NCI-H1092 treated with DMSO at 0.1 percent for 48 hours (cell line): ENCODE measurements at regions not wholly inside any gene's neighbourhood (a gene's known extent, or its start where the extent isn't known, plus 50 kb on each side); places are given as distances from the start of the nearest gene placed in this dataset.

Source experiments
- DNase-seq: peaks from one replicate; lab custom pipeline; 2025; lab: John Stamatoyannopoulos, UW

DNA sequence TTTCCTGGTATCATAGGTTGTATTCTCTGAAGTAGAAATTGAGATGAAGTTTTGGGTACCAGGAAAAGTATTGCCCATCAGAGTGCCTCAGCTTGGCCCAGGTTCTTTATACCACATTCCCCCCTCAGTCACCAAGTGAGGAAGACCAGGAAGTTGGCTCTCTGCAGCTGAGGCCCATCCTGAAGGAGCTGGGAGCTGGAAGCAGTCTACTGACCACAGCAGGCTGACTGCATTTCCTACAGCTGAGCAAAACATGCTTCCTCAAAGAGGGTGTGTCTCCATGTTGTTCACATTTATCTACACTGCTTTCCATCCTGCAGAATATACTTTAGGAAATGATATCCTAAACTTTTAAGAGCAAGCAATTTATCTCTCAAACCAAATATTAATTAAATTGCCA is 654.6 kb downstream of the ELAVL2 start:
- no peak for DNase-seq

DNA sequence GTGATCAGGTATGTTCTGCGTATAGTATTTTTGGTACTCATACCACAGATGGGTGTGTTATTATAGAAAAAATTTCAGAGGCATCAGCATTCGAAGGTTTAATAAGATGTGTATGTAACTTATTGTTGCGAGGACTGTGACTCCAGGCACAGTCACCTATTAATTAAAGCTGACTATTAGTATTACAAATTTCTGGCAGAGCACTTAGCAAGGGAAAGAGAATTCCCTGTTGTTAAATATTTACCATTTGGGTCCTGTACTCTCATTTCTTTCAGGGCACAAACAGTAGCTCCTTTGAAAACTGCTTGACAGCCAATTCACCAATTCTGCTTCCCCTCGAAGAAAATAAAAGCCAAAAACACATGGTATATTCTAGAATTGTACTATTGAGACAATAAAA is 653.8 kb downstream of the ELAVL2 start:
- DNase-seq = no peak

DNA sequence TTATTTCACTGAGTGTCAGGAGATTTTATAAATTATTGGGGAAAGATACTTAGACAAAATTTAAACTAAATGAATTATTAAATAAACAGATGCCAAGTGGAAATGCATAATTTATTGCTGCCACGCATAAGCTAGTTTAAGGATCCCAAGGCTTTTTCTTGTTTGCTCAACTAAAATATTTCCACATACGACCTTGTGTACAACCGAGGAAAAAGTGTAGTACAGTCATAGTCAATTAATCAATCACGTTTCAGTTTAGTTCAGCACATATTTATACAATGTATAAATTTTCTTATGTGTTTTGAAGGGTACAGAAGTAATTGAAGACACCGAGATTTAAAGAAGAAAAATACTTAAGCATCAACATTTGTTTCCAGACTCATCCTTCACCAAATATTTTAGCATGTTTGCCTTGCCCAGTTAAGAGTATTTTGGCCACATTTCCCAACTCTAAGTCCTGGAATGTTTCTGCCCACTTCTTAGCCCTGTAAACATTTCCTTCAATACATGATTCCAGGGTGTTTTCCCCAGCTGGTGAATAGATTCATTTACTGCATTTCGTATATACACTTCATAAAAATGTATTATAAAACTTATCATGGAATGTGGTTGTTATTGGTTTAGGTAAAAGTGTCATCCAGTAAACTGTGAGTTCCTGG is 652.9 kb downstream of the ELAVL2 start:
- DNase-seq = no peak

DNA sequence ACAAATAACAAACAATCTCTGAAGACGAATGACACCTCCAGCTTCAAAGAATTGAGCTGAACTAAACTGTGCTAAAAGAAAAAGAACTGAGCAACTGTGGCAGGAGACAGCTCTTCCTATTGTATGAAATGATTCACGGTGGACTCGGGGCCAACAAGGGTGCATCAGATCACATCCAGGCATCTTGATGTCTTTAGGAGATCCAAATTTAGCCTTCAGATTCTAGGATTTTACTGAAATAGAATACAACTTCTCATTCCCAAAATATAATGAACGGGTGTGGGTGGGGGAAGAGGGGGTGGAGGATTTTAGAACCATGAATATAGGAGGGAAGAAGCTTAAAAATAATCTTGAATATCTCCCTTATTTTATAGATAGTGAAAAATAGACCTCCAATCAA is 631.8 kb downstream of the ELAVL2 start:
- DNase-seq = no peak

DNA sequence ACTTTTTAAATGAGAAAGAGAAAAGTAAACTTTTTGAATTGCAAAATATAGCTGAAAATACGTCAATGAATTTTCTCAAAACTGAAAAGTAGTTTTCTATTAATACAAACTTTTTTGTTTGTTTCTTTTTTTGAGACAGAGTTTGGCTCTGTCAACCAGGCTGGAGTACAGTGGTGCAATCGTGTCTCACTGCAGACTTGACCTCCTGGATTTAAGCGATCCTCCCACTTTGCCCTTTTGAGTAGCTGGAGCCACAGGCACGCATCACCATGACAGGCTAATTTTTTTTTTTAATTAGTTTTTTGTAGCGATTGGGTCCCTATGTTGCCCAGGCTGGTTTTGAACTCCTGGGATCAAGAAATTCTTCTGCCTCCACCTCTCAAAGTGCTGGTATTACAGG is 610.4 kb downstream of the ELAVL2 start:
- no peak for DNase-seq

DNA sequence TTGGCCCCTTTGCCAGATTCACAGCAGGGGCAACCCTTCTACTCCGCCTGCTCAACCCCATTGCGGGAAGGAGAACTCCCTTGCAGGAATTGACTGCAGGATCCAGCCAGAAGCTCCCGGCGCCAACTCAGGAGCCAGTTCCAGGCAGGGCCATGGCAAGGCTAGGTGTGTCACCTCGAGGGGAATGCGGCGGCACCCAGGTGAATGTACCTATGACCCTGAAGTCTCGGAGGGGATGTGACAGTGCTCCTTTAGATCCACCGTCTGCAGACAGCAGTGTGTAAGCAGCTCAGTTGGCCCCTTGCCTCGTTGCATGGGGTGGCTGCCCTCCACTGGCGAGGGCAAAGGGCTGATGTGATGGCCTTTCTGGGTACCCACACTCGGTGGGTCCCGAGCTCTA is 606.6 kb downstream of the ELAVL2 start:
- no peak for DNase-seq

DNA sequence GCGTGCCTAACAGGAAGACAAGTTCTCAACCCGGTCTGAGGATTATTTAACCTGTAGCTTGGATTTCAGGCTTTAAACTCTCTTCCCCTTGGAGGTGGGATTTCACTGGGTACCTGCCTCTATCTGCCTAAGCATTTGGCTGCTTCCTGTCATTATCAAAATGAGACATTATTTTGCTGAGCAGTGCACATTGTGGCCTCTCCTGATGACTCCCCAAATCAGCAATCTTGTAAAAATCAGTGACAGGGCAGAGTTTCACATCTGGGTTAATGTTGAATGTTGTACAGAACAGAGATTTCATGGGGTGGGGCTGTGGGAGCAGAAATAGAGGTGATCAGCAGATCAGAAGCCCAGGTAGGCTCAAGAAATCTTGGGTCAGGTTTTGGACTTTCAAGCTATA is 605.9 kb downstream of the ELAVL2 start:
- DNase-seq = no peak

DNA sequence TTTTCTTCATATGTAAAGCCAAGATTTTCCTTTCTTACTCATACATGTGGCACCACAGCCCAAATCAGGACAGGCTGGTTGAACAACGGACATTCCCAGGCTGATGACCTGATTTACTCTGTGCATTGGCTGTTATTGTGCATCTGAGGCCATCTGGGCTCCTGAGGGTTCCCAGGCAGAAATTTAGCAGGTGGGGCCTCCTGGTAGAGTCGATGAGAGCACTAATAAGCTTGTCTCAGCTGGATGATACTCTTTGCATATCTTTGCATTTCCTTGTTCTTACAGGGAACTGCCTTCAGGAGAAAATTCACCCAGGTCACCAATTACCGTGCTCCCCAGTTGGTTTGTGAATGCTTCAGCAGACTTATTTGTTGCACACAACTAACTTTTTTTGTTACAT is 605.1 kb downstream of the ELAVL2 start:
- DNase-seq = no peak

DNA sequence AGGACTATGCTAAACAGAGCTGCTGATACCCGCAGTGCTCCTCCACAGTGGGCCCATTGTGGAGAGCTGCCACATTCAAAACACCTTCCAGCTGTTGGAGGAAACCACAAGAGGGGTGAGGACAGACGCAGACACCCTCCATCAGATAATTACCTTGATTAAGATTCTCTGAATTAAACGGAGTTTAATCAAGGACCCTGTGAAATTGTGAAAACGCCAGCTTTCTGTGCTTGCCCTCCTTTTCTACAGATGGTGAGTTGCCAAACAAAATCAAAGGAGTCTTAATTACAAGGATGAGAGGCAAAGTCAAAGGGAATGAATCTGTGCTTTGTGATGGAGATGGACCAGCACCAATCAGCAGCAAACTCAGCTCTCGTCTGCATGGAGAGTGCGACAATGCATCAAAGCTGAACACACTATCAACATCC is 596.1 kb downstream of the ELAVL2 start:
- DNase-seq = no peak

DNA sequence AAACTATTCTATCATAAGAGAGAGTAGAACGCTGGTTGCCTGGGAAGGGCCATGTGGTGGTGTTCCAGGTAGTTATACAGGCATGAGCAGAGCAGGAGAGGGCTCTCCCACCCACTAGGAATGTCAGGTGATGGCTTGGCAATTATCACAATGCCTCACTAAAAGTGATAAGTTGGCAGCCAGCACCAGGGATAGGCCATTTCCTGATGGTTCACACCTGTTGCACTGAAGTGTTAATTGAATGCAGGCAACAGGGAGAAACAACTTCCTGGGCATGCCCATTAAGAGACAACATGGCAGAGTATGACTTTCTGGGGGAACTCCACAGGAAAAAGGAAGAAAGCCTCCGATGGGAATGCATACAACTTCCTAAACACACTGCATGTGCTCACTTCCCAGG is 593.2 kb downstream of the ELAVL2 start:
- no peak for DNase-seq

DNA sequence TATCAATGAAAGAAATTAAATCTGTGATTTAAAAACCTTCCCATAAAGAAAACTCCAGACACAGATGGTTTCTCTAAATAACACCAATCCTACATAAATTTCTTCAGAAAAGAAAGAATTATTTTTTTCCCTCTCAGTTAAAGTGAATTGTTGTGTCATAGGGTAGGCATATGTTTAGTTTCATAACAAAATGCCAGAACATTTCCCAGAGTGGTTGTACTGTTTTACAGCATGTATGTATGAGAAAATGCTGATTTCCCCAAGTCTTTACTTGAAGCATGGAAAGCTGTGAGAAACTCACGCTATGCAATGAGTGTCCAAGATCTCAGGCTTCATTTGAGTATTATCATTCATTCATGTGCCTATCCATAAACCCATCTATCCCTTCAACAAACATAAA is 582.5 kb downstream of the ELAVL2 start:
- no peak for DNase-seq

DNA sequence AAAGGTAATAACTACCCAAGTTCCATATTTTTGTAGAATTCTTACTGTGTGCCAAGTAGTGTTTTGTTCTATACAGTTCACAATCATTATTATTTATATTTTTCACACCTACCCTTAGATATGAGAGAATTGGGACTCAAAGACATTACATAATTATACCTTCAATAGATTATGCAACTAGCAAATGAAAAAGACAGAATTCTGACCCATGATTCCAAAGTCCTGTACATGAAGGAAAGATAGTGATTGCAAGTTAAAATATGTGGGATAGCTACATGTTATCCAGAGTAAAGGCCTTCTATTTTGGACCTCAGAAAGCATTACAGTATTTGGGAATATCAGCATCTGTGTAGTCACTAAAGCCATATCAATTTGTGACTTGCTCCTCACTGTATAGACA is 581.0 kb downstream of the ELAVL2 start:
- no peak for DNase-seq

DNA sequence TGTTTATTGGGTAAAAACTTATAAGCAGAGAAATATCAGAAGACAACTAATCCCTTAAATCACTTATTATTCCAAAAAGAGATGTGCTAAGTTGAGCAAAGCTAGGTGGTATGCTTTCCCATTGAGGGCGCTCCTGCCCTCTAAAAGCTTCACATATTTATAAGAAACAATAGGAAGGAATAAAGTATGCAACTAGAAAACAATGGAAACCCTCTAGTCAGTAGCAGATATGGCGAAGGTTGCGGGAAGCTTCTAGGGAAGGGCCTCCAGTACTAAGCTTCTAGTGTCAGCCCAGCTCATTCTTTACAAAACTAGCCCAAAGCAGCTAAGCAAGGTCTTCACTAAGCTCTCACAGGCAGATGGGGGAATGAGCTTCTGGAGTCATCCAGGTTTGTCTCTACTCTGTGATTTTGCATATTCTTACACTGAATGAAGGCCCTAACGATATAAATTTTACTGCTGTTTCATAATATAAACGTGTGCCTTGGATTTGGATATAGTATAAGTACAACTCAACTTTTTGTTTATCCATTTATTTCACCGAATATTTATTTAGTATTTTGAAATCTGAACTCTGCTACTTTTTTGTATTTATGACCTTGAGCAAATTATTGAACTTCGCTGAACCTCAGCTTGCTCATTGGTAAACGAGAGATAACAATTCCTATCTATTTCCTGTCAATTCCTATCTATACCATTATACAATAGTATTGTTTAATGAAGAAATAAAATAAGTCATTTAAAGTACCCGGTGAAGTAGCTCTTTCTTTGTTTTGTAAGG is 571.4 kb downstream of the ELAVL2 start:
- DNase-seq = no peak

DNA sequence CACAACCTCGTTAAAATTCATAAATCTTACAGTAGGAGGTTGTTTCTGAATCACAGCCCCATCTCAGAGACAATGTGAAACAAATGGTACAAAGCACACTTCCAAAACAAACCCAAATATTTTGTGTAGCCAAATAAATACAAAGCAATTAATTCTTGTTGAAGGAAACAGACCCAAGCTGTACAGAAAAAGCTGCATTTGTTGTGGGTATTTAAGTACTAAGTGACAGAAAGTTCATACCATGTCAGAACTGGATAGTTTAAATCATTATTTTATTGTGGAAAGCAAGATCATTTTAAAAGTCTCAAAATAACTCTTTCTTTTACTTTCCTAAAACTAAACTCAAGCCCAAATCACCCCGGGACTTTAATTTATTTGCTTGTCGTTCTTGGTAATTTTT is 570.7 kb downstream of the ELAVL2 start:
- DNase-seq = no peak

DNA sequence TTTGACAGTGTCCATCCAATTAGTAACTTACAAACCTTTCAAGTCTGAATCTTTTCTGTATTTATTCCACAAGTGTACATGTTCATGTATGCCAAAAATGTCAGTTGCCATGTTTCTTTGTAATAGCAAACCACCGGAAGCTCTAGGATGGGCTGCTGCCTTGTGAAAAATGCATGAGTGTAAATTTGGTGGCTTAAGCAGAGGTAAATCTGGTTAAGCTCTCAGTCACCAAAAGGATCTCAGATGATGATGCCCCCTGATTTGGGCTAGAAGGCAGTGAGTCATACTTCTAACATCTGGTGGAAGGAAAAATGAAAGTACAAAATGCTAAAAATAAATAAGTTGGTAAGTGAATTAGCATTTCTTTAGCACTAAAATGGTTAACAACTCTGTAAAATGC is 567.5 kb downstream of the ELAVL2 start:
- DNase-seq = no peak

DNA sequence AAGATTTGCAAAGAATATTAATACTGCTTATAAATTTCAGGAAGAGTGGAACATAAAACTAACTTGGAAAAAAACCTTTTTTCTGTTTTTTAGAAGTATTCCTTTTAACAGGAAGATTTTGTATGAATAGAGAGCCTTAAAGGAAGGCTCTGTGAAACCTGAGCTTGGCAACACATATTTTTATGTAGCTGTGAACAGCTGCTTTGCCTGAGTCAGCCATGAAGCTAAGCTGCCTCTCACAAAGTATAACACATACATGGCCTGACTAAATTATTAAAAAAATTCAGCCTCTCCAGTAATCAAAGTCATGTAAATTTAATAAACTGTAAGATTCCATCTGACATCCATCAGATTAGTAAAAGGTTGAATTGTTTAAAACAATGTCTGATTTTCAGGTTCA is 547.5 kb downstream of the ELAVL2 start:
- DNase-seq = no peak

DNA sequence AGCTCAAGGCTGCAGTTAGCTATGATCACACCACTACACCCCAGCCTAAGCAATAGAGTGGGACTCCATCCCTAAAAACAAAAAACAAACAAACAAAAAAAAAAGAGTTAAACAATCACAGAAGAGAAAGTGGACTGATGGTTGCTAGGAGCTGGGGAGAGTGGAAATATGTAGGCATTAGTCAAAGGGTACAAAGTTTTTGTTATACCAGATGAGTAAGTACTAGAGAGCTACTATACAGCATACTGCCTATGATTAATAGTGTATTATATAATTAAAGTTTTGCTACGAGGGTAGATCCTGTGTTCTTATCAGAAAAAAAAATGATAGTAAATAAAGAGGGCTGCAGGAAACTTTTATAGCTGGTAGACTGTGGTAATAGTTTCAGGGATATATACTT is 538.6 kb downstream of the ELAVL2 start:
- no peak for DNase-seq

DNA sequence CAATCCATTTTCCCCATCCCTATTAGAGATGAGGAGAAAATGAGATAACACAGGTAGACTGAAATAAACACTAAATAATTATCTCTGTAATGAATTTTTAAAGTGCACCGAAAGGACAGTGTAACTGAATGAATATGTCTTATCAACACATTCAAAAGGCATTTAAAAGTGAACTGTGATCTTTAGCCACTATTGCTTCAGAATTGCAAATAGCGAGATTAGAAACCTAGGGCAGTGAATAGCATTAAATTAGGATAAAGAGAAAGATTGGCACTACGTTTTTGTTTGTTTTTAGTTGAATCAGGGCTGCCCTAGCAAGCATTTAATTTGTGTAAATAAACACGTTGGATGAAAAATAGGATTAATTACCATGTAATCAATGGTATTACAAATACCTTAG is 537.5 kb downstream of the ELAVL2 start:
- no peak for DNase-seq

DNA sequence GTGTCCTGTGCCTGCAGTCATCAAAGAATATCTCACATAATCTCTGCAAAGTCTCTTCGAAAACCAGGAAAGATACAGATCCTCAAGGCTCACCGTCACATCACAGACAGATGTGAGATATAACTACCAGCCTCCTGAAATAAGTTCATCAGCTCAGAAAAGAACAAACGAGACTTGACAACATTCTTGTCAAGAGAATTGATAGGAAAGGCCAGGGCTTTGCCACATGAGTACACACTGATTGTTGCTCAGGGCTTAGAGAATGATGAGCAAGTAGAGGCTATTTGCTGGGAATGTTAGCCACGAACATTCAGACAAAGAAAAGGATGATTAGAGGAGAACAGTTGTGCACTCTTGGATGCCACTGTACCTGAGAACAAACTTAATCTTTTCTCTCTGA is 535.1 kb downstream of the ELAVL2 start:
- no peak for DNase-seq

DNA sequence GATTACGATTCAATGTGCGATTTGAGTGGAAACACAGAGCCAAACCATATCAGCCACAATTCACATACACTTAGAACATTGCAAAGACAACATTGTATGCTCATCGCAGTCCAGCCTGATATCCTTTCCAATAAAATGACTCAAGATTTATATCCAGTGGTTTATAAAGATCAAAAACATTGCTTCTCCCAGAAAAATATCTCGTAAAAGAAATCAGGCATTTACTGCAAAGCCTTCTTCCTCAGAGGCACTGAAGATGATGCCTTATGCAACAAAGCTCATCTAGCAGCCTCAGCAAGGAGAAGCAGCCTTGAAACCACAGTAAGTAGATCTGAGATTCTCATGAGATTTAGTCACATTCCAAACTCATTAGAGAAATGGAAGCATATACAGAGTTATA is 523.8 kb downstream of the ELAVL2 start:
- DNase-seq = no peak

DNA sequence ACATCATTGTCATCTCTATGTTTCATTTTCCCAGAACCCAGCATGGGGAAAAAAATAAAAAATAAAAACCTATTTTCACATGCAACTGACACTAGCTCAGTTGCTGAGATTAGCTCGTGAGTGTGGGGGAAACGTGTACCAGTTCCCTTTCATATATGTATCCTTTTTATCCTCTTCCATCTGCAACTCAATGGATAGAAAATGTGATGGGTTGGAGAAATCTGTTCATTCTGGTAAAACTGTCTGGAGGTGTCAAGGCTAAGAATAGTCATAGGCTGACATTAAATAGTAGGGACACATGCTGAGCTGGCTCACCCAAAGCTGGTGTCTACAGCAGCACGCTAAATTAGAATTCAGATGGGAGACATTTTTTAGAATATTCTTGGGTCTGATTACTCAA is 519.3 kb downstream of the ELAVL2 start:
- no peak for DNase-seq

DNA sequence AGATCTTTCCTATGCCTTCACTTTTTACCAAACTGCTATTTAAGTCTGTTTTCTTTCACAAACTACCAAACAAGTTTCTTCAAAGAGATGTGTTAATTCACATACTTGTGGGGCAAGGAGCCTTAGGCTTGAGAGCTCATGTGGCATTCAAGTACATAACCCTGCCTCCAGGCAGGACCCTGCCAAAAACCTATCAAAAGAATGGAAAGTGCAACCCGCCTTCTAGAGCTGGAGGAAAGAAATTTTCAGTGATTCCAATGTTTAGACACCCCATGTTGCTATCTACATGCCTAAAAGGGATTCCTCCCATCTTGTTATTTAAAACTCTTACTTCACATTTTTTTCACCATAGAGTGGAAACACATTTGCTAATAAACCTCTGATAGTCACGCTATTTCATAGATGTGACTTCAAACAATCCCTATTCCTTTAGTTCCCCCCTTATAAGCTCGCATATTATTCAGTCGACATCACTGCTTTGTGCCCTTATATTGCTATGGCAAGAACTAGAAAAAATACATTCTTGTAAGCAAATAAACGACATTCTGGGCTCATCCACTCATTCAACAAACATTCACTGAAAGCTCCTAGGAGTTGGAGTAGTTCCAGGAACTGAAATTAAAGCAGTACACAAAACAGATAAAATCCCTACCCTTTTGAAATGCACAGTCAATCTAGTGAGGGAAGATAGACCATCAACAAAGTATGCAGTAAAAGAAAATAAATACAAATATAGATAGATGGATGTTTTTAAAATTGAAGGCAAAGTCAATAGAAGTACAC is 518.1 kb downstream of the ELAVL2 start:
- no peak for DNase-seq

DNA sequence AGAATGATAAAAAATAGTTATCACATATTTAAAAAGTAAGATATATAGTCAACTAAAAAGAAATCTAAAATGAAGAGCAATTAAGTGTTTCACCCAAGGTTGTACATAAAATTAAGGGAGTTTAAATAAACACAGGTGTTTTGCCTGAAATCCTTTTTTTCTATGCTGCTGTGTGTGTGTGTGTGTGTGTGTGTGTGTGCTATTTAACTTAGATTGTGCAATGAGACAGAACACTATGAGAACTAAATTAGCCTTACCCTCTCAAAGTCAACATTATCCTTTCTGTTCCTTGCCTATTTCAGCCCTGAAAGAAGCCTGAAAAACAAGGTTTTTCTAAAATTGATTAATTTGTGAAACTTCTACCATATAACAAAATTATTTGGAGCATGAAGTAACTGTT is 516.2 kb downstream of the ELAVL2 start:
- DNase-seq = no peak
